ENCODE measurements at regions not wholly inside any gene's neighbourhood (a gene's known extent, or its start where the extent isn't known, plus 50 kb on each side); places are given as distances from the start of the nearest gene placed in this dataset.

GRCh38 chr10:107546284-107546683, 381.8 kb upstream of the SORCS1 start:
- Histone ChIP-seq H3K56ac (replicated peaks; ENCODE audit: insufficient read length, low read depth, low read length) (no peak overlapping the region), H3K18ac (ENCODE audit: extremely low read depth, low read length) (no peak overlapping the region), H3K14ac (ENCODE audit: insufficient read length) (no peak overlapping the region), H2BK12ac (ENCODE audit: low read depth, low read length) (no peak overlapping the region), H3K79me2 (ENCODE audit: control insufficient read depth in 1 of 2, insufficient read depth in 2 of 2, low read length in 2 of 2) (no peaks in the 10 kb centered on the region), H3K4ac (replicated peaks; ENCODE audit: insufficient read length, low read depth, low read length) (no peak overlapping the region), H2BK20ac (ENCODE audit: low read length) (no peak overlapping the region), H2BK15ac (ENCODE audit: low read length) (no peak overlapping the region), H3K27ac (ENCODE audit: low read depth, low read length) (no peak overlapping the region), H4K20me1 (replicated peaks in 1 of 2; ENCODE audit: control insufficient read depth in 1 of 2, insufficient read depth in 2 of 2, low read length in 2 of 2) (no peaks in the 10 kb centered on the region), H3K4me3 (ENCODE audit: extremely low read depth in 1 of 4, insufficient read depth in 2 of 4, low read depth in 3 of 4, low read length in 4 of 4) (no peak overlapping the region), H3K36me3 (ENCODE audit: control insufficient read depth in 2 of 4, insufficient read depth in 4 of 4, low read length in 3 of 4) (no peaks in the 10 kb centered on the region), H2BK120ac (replicated peaks; ENCODE audit: low read depth, low read length) (no peak overlapping the region), H4K91ac (replicated peaks; ENCODE audit: insufficient read length, low read length) (no peak overlapping the region), H2AK5ac (ENCODE audit: low read depth, low read length) (no peak overlapping the region), H2AFZ (ENCODE audit: low read length) (no peak overlapping the region), H4K5ac (ENCODE audit: insufficient read length, low read depth, low read length) (no peak overlapping the region), H4K8ac (ENCODE audit: extremely low read depth, insufficient read depth, low read length) (no peak overlapping the region), H3K27me3 (replicated peaks in 1 of 4; ENCODE audit: control insufficient read depth in 3 of 4, extremely low read depth in 1 of 4, insufficient read depth in 3 of 4, low read length in 3 of 4) (no peaks in the 10 kb centered on the region), H3K9ac (replicated peaks in 1 of 4; ENCODE audit: extremely low read depth in 1 of 4, low read depth in 3 of 4, low read length in 3 of 4) (no peak overlapping the region), H3K9me3 (ENCODE audit: insufficient read depth in 2 of 2, low read depth in 1 of 2, low read length in 1 of 2) (no peaks in the 10 kb centered on the region; a peak in 1 of 4 replicates), H3K4me2 (ENCODE audit: insufficient read depth in 1 of 2, low read depth in 2 of 2, low read length in 2 of 2) (no peak overlapping the region), H3K79me1 (ENCODE audit: low read depth, low read length) (no peaks in the 10 kb centered on the region), H2BK5ac (ENCODE audit: low read depth, low read length) (no peak overlapping the region), H3K4me1 (replicated peaks in 1 of 4; ENCODE audit: control insufficient read depth in 3 of 4, insufficient read depth in 4 of 4, low read length in 3 of 4) (peaks cover 0 to 13% (median 8%) of the 10 kb centered on the region in 4 experiments; a peak in 6 of 7 replicates), H3K23ac (ENCODE audit: insufficient read length) (no peak overlapping the region), H3K23me2 (ENCODE audit: low read depth, low read length) (no peaks in the 10 kb centered on the region)
- DNase-seq (ENCODE audit: low read depth in 1 of 2, low spot score in 2 of 2) (no peak), FAIRE-seq (no peak)
- CTCF ChIA-PET (ENCODE audit: partially characterized antibody), result no interaction called here
- POLR2A ChIA-PET (ENCODE audit: partially characterized antibody), result no interaction called here
- WGBS, 2 experiments (ENCODE audit: extremely low coverage in 1 of 2, insufficient coverage in 1 of 2, insufficient read length in 1 of 2, insufficient replicate concordance in 2 of 2, low coverage in 1 of 2, low lambda C conversion rate in 2 of 2, missing lambda C conversion rate in 1 of 2), result 100% methylated on average over 1 of the region's 1 CpG; no CpG with 5 or more reads in 1 of the 2 experiments
- no peak for TF ChIP-seq RNF2 (IDR thresholded peaks at IDR 0.05; ENCODE audit: borderline replicate concordance, low read depth, low read length, missing control alignments, poor library complexity, severe bottlenecking)
- TF ChIP-seq RBBP5 (IDR thresholded peaks at IDR 0.05; ENCODE audit: borderline replicate concordance, low read depth, low read length), result no peak
- no peak for TF ChIP-seq RFX5 (IDR thresholded peaks at IDR 0.05; ENCODE audit: borderline replicate concordance, low read depth, low read length)
- no peak for TF ChIP-seq CHD1 (IDR thresholded peaks at IDR 0.05; ENCODE audit: low read depth, low read length)
- no peak for TF ChIP-seq EGR1 (IDR thresholded peaks at IDR 0.05; ENCODE audit: borderline replicate concordance, low read depth, low read length)
- no peak for TF ChIP-seq TEAD4 (IDR thresholded peaks at IDR 0.05; ENCODE audit: low read depth, low read length)
- no peak for TF ChIP-seq SIN3A (conservative IDR thresholded peaks at IDR 0.05 in 1 of 2, IDR thresholded peaks at IDR 0.05 in 1 of 2; ENCODE audit: low read depth in 1 of 2, low read length in 2 of 2)
- TF ChIP-seq SUZ12 (IDR thresholded peaks at IDR 0.05; ENCODE audit: low read length), result no peak
- TF ChIP-seq SP2 (IDR thresholded peaks at IDR 0.05; ENCODE audit: low read length), result no peak
- TF ChIP-seq ASH2L (IDR thresholded peaks at IDR 0.05; ENCODE audit: low read length), result no peak
- TF ChIP-seq CHD2 (IDR thresholded peaks at IDR 0.05; ENCODE audit: low read length), result no peak
- no peak for TF ChIP-seq ATF2 (IDR thresholded peaks at IDR 0.05; ENCODE audit: low read length)
- TF ChIP-seq NANOG (IDR thresholded peaks at IDR 0.05; ENCODE audit: insufficient read depth, low read depth, low read length, poor library complexity, severe bottlenecking), result no peak
